Activated CD4-positive, alpha-beta T cell treated with anti-CD3 and anti-CD28 coated beads, Interleukin-2, Interleukin-6, amounts not matched to agents 100 ng/mL and 50 ng/mL, durations not matched to agents 16 hours and 8 hours (primary cell): ENCODE measurements at regions not wholly inside any gene's neighbourhood (a gene's known extent, or its start where the extent isn't known, plus 50 kb on each side); places are given as distances from the start of the nearest gene placed in this dataset.
"Not testable (repeated sequence)": the region's sequence is repeated elsewhere in the genome, so short reads cannot be mapped to it uniquely, and the experiment has no call there.

ENCODE experiments used
- DNase-seq: peaks from one replicate; pipeline ENCODE4 v3.0.0-alpha.2; 2020

GRCh38 chr10:47145290-47145934 is 154.6 kb upstream of the GDF10 start:
- DNase-seq, result peak; percentile 19

GRCh38 chr10:47146572-47146971 is 153.4 kb upstream of the GDF10 start:
- DNase-seq, result no peak

- no peak for DNase-seq
These were observed 152.8 kb upstream of the GDF10 start for GRCh38 chr10:47147186-47147585.

- DNase-seq, result no peak
These were observed 149.4 kb upstream of the GDF10 start for GRCh38 chr10:47150581-47150980.

- no peak for DNase-seq
These were observed 148.1 kb upstream of the GDF10 start for GRCh38 chr10:47151920-47152319.

- DNase-seq, result peak; percentile 7
These were observed 147.1 kb upstream of the GDF10 start for GRCh38 chr10:47152861-47153349.

- no peak for DNase-seq
These were observed 145.2 kb upstream of the GDF10 start for GRCh38 chr10:47154762-47155161.

GRCh38 chr10:47156873-47157272 is 143.1 kb upstream of the GDF10 start:
- DNase-seq, result no peak

- DNase-seq, result no peak
These were observed 141.6 kb upstream of the GDF10 start for GRCh38 chr10:47158116-47159071.

GRCh38 chr10:47159361-47160260 is 140.4 kb upstream of the GDF10 start:
- no peak for DNase-seq

GRCh38 chr10:47160261-47160908 is 139.6 kb upstream of the GDF10 start:
- no peak for DNase-seq

- DNase-seq, result no peak
These were observed 139.0 kb upstream of the GDF10 start for GRCh38 chr10:47160967-47161366.

GRCh38 chr10:47161465-47161864 is 138.5 kb upstream of the GDF10 start:
- no peak for DNase-seq

- no peak for DNase-seq
These were observed 135.7 kb upstream of the GDF10 start for GRCh38 chr10:47164126-47164799.

GRCh38 chr10:47164800-47165128 is 135.2 kb upstream of the GDF10 start:
- no peak for DNase-seq

GRCh38 chr10:47165168-47165710 is 134.8 kb upstream of the GDF10 start:
- no peak for DNase-seq

GRCh38 chr10:47165711-47166404 is 134.1 kb upstream of the GDF10 start:
- DNase-seq, result no peak

- no peak for DNase-seq
These were observed 133.6 kb upstream of the GDF10 start for GRCh38 chr10:47166405-47166777.

- not testable (repeated sequence) for DNase-seq
These were observed 133.0 kb upstream of the GDF10 start for GRCh38 chr10:47166808-47167581.

GRCh38 chr10:47167591-47167990 is 132.4 kb upstream of the GDF10 start:
- no peak for DNase-seq
